Stimulated activated CD8-positive, alpha-beta memory T cell treated with anti-CD3 and anti-CD28 coated beads, Interleukin-15, amount 100 ng/mL, for 1 hour (primary cell): ENCODE measurements at regions not wholly inside any gene's neighbourhood (a gene's known extent, or its start where the extent isn't known, plus 50 kb on each side); places are given as distances from the start of the nearest gene placed in this dataset.
"Not testable (repeated sequence)": the region's sequence is repeated elsewhere in the genome, so short reads cannot be mapped to it uniquely, and the experiment has no call there.

Experiments
- DNase-seq: peaks from one replicate; pipeline ENCODE4 v3.0.0-alpha.2; 2020; ENCODE audit warnings: low read depth

DNA sequence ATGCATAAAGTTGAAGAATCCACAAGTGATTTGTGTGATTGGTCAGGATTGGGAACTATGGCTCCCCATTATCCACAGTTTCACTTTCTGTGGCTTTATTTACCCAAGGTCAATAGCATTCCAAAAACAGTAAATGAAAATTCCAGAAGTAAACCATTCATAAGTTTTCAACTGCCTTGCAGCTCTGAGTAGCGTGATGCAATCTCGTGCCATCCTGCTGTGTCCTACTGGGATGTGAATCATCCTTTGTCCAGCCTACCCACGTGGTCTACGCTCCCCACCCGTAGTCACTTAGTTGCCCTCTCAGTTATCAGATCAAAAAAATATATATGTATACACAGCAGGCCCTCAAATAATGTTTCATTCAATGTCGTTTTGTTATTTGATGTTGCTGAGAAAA, 89.0 kb upstream of the DLGAP1 start:
- no peak for DNase-seq

DNA sequence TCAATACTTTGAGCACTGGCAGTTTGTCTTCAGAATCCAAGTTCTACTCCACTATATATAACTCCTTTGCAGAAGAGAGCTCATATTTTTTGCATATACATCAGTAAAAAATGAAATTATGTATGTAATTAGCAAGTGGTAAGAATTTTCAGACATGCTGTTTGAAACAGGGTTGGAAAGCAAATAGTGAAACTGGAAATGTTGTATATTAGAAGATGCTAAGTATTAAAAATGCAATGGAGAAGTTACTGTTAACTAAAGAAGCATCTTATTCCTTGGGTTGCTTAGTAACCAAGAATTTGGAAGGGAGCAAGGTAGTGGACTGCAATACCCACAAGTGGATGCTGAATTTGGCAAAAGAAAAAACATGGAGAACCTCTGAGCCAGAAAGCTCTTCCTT, 88.6 kb upstream of the DLGAP1 start:
- no peak for DNase-seq

DNA sequence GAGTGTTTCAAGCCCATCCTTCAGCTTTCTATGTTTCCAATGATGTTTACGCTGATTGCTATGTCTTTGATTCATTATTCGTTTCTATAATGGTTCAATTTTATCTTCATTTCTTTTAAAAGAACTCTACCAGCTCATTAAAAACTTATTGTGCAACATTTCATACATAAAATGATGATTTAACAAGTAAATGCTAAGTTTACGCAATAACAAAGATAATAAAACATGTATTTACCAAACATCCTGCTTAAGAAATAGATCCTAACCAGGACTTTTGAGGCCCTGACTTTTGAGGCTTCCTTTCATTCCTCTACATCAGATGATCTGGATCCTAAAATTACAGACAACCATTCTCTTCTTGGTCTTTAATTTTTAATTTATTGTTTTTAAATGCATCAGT, 86.5 kb upstream of the DLGAP1 start:
- DNase-seq, result no peak

DNA sequence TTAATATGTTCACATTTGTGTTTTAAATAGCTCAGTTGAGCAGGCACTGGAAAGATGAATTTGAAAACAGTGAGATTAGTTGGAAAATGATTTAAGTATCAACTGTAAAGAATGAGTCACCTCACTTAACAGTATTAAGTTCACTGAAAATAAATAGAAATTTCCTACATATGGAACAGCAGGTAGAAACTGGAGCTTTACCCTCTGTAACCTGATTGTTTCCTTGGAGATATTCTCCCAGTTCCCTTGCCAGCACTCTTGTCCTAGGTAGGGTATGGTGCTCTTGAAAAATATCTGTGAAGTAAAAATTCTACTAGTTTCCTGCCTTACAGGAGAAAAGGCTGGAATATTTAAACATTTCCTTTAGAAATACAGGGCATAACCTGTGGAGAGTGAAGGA, 81.3 kb upstream of the DLGAP1 start:
- DNase-seq, result no peak

DNA sequence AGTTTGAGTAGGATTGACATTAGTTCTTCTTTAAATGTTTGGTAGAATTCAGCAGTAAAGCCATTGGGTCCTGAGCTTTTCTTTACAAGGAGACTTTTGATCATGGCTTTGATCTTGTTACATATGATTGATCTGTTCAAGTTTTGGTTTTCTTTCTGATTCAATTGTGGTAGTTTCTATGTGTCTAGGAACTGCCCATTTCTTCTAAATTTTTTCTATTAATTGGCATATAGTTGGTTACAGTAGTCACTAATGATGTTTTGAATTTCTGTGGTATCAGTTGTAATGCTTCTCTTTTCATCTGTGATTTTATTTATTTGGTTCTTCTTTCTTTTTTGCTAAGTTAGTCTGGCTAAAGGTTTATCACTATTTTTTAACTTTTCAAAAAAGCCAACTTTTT, 73.3 kb upstream of the DLGAP1 start:
- DNase-seq, result no peak

DNA sequence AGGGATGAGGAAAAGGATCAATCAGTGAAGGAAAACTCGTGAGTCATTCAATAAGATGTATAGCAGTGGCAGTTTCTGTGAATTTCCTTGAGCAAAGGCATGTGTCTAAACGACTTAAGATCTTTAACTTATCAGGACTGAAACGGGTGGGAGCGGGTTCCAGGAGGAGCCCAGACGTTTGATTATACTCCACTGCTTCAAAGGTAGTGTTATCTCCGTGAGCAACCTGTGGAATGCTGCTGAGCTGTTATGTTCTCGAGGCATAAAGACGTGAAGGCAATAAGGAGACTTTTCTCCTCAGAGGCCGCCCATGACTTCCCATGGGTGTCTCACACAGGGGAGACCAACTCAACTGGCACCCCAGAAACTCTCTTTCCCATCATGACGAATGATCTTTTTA, 72.7 kb upstream of the DLGAP1 start:
- DNase-seq, result not testable (repeated sequence)

DNA sequence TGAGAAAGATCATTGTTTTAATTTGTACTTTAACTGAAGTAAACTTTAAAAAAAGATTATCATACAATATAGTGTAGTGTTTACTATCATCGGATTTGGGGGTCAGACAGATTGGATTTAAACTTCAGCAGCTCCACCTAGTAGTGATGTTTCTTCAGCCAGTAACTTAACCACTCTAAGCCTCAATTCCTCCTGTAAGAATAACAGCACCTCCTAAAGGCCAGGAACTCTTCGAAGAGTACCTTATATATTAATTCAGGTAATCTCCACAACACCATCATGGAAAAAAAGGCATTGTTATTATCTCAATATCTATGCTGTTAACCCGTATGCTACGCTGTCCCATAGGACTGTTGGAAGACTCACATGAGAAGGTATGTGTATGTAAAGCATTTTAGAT, 69.0 kb upstream of the DLGAP1 start:
- DNase-seq, result no peak

DNA sequence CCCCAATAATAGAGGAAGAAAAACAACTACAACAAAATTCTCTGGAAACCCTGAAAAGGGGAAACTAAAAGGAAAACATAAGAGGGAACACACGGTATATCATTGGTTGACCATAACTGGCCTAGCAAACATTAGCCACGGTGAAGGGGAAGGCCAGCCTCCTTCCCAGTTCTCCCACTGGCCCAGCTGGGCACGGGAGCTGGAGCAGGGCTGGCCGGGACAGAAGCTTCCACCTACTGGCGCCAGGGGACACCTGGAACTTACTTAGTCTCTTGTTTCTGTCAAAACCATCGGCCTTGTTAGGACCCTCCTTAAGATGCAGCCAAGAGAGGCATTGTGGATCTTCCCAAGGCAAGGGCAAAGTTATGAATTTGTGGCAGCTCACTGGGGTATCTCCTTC, 56.1 kb upstream of the DLGAP1 start:
- DNase-seq, result no peak

DNA sequence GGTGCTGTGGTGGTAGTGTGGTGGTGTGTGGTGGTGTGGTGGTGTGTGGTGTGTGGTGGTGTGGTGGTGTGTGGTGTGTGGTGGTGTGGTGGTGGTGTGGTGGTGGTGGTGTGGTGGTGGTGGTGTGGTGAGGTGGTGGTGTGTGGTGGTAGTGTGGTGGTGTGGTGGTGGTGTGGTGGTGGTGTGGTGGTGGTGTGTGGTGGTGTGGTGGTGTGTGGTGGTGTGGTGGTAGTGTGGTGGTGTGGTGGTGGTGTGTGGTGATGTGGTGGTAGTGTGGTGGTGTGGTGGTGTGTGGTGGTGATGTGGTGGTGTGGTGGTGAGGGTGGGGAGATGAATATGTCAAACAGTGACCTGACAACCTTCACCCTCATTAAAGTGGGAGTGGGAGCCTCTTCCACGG, 55.6 kb upstream of the DLGAP1 start:
- DNase-seq, result no peak

DNA sequence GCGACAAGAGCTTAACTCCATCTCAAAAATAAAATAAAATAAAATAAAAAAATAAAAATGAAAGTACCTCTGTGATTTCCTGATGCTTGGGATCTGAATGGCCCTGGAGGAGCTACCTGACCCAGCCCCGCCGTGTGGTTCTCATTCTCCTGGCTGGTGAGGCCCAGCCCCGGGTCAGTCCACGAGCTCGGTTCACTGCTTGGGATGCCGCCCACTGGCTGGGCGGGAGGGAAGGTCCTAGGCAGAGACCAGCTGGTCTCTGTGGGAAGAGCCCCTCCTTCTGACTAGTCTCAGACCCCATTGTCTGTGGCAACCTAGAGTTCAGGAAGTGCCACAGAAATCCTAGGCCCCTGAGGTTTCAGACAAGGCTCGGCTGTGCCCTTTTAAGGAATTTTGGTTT, 55.1 kb upstream of the DLGAP1 start:
- no peak for DNase-seq
